Caki2 (cell line): ENCODE measurements at regions not wholly inside any gene's neighbourhood (a gene's known extent, or its start where the extent isn't known, plus 50 kb on each side); places are given as distances from the start of the nearest gene placed in this dataset.
A peak's percentile ranks its signal among the peaks of the same experiment; 100 is the strongest.

Source experiments
- DNase-seq: peaks from one replicate; pipeline ENCODE4 v3.0.0-alpha.2; 2015; ENCODE audit warnings: low read depth
- in situ Hi-C: cut with HindIII; loops from 2 replicates; pipeline ENCODE4 v1.10.0; 2016; ENCODE audit warnings: low sequenced_read_pairs, low pct_unique_long_range_greater_than_20kb, mixed read lengths

DNA sequence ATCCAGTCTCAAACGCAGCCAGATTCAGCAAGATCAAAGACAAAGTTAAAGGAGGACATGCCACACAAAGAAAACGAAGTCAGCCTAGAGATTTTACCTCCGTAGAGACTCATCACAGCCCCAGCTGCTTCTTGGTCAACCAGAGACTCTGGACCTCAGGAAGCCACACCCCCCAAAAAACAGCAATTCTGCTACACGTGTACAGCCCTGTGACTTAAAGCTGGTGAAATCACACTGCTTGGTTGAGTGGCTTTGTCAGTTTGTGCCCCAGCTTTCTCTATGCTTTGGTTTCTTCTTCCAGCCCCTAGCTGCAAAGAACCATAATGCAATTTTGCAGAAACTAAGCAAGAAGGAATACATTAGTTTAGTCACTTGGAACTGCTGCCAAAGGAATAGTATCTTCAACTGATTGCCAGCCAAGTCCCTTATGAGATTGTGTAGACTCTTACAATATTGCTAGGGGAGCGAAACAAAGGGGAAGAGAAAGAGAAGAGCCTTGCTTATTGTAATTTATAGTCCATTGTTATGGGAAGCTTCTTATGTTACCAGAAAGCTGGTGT lies 158.8 kb upstream of the ZNF462 start:
- DNase-seq: no peak
- in situ Hi-C loops: no loop called here

DNA sequence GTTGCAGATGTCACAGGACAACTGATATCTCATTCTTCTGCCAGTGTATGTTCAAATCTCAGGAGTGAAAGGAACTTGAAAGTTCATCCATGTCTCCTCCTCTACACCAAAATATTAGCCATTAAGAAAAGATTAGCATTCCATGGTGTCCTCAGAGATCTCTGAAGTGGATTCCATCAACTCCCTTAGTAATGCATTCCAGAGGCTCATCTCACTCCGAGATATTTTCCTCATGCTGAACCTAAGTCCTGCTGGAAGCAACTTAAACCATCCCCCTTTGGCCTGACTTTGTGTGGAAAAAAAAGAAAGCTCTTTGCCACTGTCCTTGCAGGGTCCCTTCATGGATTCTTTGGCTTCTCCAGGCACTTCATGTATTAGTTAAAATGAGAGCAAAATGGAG lies 155.7 kb upstream of the ZNF462 start:
- no peak for DNase-seq
- in situ Hi-C loops: no loop called here

DNA sequence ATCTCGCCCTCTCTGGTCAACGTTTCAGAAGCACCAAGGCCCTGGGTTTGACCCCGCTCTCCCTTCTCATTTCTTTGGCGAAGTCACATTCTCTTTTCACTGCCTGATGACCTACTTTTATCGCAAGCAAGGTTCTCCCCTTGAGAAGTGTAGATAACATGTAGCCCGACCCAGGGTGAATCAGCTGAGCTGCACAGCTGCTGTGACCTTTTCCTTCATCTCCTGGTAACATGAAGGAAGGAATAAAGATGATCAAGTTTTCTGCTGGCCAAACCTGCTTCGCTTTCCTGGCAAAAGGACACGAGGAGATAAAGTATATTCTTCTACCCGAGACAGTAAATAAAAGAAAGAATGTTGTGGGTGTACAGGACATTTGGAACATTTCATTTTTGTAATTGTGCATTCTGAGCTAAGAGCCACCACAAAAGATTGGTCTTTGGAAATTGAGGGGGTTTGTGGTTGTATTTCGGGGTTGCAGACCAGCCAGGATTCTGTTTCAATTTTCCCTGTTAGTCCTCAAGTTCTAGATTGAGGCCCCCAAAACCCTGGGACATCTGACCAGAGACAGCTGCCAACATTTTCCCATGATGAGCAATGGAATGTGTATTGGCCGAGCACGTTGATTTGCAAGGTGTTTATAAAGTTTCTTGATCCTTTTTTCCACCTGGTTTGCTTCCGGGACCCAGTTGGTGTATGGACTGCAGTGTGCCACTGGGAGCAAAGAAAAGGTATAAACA lies 155.1 kb upstream of the ZNF462 start:
- in situ Hi-C loops: no loop called here
- DNase-seq: no peak

DNA sequence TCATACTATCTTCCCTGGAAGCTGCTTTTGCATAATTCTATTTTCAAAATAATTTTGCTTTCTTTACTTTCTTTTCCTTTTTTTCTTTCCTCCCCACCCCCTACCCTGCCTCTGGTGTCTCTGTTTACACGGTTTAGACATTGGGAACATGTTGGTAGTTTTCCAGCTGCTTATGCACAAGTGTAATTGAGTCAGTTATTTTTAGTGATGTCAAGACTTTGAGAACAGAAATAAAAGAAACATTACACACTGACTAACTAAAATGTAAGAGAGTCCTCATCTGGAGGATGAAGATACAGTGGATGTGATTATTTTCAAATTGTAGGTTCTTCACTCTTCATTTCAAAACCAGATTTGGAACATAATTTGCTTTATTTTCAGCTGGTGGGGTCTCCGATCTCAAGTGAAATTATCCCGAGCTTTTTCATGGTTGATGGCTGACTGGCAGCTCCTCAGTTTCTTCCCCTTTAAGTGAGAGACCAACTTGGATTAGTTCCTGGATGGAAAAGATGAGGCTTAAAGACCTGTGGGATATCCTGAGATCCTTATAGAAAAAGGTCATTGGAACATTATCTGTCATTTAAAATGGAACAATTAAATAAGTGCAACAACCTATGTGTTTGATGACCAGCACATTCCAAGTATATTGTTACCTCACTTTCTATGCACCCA lies 154.4 kb upstream of the ZNF462 start:
- no peak for DNase-seq

DNA sequence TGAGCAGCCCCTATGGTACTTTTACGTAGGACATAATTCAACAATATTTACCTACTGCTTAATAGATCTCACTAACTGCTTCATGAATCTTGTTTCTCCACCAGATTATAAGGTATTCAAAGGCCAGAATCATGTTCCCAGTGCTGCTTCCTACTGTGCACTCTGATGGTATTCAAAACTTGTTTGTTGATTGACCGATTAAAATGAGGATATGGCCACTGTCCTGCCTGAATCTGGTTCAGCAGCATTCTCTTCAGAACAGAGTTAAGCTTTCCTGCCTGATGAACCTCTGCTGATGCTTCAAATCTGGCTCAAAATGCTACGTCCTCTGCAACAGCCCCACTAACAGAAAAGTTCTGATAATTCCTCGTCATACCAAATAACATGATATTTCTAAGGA lies 150.7 kb upstream of the ZNF462 start:
- DNase-seq: no peak
- in situ Hi-C loops: no loop called here

More for the DNA sequence above, 154.4 kb upstream of the ZNF462 start:
- in situ Hi-C loops: no loop called here

DNA sequence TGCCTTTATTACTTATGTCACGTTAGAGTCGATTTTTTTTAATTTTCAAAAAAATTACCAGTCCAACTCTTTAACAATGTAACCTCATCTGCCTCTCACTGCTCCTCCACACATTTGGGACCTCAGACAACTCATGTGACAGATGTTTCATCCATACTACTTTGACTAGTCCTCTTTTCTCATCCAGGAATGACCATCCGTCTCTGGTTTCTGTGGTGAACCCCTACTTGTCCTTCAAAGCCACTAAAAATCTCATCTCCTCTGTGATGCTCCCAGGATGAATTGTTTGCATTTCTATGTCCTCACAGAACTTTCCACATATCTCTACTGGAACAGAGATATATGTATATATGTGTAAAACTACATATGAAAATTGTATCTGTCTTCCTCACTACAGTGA lies 149.8 kb upstream of the ZNF462 start:
- in situ Hi-C loops: no loop called here
- no peak for DNase-seq

DNA sequence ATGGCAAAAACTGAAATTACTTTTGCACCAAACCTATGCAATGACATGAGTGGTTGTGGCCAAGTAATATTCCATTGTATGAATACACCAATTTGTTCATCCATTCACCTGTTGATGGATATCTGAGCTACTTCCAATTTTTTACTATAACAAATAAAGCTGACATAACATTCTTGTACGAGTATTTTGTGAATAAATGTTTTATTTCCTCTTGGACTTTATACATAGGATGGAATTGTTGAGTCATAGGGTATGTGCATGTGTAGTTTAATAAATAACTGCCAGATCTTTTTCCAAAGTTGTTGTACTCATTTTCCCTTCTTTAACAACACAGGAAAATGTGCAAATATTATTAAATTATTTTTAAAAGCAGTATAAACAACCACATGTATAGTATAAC lies 146.1 kb upstream of the ZNF462 start:
- no peak for DNase-seq
- in situ Hi-C loops: no loop called here

DNA sequence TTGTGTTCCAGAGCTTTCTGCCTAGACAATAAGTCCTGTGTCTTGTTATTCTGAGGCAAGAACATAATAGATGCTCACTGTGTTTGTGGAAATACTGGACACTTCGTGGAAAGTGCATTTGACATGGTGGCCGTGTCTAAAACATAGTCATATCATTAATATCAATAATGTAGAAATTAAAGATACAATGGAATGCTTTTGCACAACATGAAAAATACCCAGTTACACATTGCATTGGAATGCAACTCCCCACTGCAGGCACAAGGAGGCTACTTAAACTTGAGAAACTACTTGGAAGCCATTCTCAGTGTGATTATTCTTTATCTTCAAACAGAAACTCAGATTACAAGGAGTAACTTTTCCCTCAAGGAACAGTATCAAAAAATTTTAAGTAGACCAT lies 145.3 kb upstream of the ZNF462 start:
- no peak for DNase-seq
- in situ Hi-C loops: no loop called here

DNA sequence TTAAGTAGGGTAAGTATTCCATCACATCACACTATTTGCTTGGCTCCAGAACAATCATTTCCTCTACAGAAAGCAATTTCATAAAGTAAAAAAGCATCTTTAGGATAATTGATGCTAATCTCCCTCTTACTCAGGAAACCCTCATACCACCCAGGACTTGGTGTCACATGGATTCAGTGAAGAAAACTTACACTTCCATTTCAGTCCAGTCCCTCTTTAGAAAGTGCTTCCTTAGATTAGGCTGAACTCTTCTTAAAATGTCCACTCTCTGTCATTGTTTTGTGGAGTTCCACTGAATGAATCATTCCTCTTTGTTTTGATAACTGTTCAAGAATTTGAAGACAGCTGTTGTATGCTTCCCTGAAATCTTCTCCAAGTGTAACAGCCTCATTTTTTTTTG lies 144.0 kb upstream of the ZNF462 start:
- in situ Hi-C loops: no loop called here
- DNase-seq: peak; percentile 31

DNA sequence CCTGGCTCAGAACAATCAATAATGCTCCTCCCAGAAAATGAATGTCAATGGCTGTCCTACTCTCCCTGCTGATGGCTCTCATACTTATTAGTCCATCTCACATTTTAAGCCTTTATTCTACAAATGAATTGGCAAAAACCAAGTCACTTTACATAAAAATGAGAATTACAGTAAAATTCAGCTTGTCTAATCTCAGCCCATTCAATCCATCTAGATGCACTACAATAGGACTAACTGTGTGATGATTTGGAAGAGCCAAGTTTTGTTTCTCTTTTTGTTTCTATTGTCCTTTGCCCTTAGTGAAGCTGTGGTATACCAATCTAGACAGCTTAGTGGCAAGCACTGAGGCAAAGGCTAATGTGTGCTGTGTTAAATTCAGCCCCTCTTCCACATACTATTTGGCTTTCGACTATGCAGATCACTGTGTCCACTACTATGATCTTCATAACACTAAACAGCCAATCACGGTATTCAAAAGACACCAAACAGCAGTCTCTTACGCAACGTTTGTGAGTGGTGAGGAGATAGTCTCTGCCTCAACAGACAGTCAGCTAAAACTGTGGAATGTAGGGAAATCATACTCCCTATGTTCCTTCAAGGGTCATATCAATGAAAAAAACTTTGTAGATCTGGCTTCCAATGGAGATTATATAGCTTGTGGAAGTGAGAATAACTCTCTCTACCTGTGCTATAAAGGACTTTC lies 140.8 kb upstream of the ZNF462 start:
- no peak for DNase-seq
- in situ Hi-C loops: no loop called here

DNA sequence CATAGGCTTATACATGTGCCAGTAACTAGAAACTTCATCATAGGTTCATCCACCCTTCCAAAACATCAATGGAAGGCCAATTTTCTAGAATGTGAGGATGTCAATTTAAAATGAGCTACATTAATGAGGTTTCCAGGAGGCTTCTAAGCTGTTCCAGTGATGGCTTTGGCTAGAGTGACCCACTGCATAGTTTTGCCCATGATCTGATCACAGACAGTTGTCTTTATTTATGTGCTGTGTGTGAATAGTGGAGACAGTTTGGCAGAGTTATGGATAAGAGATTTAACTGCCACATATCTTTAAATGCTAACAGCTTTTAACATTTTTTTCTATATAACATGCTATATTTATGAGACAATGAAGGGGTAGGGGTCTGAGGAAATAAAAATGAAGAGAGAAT lies 139.0 kb upstream of the ZNF462 start:
- DNase-seq: no peak
- in situ Hi-C loops: no loop called here

DNA sequence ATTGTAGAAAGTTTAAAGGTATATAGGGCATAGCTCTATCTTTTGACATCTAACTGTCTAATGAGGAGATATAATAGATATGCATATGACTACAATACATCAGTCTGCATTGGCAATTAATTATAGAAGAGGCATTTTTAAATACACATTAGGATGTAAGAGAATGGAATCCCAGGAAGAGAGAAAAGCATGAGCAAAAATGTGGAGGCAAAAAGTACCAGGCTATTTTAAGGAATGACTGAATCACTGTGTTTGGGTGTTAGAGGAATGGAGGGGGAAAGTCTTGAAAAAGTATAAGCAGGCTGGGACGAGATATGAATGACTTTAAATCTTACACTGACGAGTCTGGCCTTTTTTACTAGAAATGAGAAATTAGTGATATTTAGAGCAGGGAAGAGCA lies 138.4 kb upstream of the ZNF462 start:
- in situ Hi-C loops: no loop called here
- DNase-seq: no peak

DNA sequence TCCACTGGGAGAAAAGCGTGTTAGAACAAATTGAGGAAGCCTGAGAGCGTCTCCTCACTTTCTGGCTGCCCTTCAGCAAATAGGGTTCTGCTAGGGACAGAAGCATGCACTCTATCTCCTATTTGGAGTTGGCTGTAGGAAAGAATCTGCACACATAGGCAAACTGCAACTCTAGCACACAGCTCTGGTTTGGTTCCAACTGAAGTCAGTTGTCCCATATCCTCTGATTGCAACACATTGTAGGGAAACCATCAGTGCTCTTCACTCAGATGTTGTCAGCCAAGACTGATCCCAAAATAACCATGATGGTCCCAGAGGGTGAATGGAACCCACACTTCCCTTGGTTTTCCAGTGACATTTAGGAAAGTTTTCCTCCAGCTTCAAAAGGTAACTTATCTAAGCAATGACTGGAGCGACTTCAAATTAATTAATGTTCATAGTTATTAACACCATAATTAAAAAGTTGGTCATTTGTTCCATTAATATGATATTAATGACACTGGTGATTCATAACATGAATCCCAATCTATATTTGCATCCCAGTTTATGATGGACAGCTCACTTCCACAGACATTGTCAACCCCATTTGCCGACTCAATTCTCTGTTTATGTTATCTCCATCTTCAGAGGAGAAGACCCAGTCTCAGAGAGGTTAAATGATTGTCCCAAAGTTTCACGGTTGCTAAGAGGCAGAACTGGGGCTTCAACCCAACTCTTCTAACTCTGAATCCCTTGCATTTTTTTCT lies 136.7 kb upstream of the ZNF462 start:
- no peak for DNase-seq
- in situ Hi-C loops: no loop called here

DNA sequence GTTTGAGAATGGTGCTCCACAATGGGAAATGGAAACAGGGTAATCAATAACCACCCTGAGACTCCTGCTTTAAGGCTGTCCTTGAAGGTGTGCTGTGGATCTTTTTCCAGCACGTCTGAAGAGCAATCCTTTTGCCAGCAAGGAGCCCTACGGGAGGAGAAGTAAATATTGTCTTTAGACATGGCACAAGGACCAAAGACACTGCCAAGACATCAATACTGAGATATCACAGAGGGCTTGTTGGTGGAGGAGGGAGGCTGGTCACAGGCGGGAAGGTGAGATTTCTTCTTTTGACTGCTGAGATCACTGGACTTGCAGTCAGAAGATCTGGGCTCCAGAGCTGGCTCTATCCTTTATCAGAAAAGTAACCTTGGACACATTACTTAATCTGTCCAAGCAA lies 135.0 kb upstream of the ZNF462 start:
- in situ Hi-C loops: no loop called here
- DNase-seq: no peak

DNA sequence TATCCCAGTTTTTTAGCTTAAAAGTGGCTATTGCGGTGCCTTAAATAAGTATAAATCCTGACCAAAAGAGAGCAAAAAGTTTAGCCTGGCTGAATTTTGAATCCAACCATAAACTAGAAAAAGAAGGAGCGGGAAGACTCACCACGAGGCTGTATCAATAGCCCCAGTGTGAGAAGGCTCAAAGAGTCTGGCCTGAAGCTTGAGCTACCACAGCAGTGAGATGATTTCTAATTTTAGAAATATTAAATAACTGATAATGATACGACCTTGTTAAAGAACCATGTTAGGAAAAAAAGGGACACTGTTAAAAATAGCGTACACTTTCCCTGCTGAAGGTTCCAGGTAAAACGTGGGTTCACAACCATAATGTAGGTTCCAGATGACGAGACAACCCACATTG lies 134.1 kb upstream of the ZNF462 start:
- in situ Hi-C loops: no loop called here
- no peak for DNase-seq

DNA sequence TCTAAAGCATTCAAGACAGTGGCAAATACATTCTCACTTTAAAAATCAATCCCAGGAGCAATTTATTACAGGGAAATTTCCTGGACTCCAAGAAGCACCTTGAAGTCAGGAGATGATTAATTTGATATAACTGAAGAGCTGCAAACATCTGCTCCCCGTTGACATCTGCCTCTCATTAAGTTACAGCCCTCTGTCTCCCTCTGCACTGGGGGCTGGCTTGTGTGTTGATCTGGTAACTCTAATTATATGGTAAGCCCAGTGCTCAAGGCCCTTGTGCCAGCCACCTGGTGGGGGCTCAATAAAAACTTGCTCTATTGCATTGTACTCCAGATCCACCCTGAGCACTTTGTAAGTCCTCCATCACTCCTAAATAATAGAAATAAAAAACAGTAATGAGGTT lies 131.1 kb upstream of the ZNF462 start:
- in situ Hi-C loops: no loop called here
- no peak for DNase-seq

DNA sequence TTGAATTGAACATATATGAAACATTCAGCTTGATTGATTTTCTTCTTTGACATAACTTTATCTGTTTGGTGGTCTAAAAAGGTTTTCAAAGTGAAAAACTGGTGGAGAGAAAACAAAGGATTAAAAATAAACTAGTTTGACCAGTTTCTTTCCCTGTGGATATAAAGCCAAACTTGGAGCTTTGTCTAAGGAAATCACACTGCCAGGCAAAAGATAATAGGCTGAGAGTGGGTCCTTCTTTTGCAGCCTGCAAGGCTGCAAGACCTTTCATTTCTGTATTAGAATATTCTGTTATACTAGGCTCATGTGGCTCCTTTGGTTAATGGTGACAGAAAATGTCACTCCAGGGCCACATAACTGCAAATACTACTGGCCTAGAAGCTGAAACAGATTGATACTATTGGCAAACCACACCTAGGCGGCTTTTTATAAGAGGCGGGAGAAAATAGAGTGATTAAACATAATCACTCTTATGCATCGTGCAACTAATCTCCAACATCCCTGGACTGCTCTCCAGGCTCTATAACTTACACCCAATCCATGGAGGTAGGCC lies 129.1 kb upstream of the ZNF462 start:
- in situ Hi-C loops: no loop called here
- DNase-seq: no peak

DNA sequence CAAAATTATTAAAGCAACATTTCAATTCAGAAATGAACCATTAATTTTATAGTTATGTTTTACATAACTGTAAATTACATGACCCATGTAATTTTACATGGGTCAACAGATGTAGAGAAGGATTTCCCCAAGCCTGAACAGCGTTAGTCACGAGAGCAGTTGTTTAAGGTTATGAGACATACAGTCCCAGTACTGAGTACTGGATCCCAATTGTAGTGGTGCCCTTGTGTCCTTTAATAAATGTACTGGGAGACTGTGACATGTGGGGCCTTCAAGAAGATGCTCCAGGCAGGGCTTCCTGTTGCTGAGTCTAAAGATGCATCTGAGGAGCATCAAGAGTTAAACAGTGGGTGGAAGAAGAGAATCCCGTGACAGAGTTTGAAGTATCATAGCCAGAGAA lies 125.5 kb upstream of the ZNF462 start:
- in situ Hi-C loops: no loop called here

More for the DNA sequence above, 125.5 kb upstream of the ZNF462 start:
- DNase-seq: no peak
